GM23338 (cell line): ENCODE measurements at regions not wholly inside any gene's neighbourhood (a gene's known extent, or its start where the extent isn't known, plus 50 kb on each side); places are given as distances from the start of the nearest gene placed in this dataset.

ENCODE experiments used
- ATAC-seq: fragments of 200-7000 bp; cut with Tn5 transposase; 3 replicates; pipeline ENCODE4 v1.9.1; 2020
- DNase-seq: peaks from one replicate; pipeline ENCODE4 v3.0.0-alpha.2; 2015; ENCODE audit warnings: low spot score
- H2AFZ ChIP-seq: fragments of 200-600 bp; sonication (generic); 2 replicates; pipeline ENCODE4 v1.8.0; 2016; ENCODE audit warnings: antibody characterized with exemption, mild to moderate bottlenecking, moderate library complexity
- H3F3A ChIP-seq: fragments of 200-600 bp; sonication (generic); replicated peaks from 2 replicates; pipeline ENCODE4 v1.8.0; 2017; ENCODE audit warnings: antibody characterized with exemption, mixed run types, low read depth
- H3K27ac ChIP-seq: fragments of 200-600 bp; sonication (generic); 2 replicates; pipeline ENCODE4 v1.6.1; 2016; ENCODE audit warnings: low read depth
- H3K27me3 ChIP-seq: fragments of 200-600 bp; sonication (generic); 2 replicates; pipeline ENCODE4 v1.8.0; 2016; ENCODE audit warnings: mild to moderate bottlenecking, mixed run types, moderate library complexity; ENCODE audit not compliant: insufficient read depth
- H3K36me3 ChIP-seq: fragments of 200-600 bp; sonication (generic); 2 replicates; pipeline ENCODE4 v1.8.0; 2016; ENCODE audit warnings: mild to moderate bottlenecking; ENCODE audit not compliant: insufficient read depth
- H3K4me1 ChIP-seq: fragments of 200-600 bp; sonication (generic); 2 replicates; pipeline ENCODE4 v1.8.0; 2016; ENCODE audit warnings: mild to moderate bottlenecking, moderate library complexity; ENCODE audit not compliant: insufficient read depth
- H3K4me2 ChIP-seq: fragments of 200-600 bp; sonication (generic); 2 replicates; pipeline ENCODE4 v1.7.1; 2017; ENCODE audit warnings: mixed run types
- H3K4me3 ChIP-seq: fragments of 200-600 bp; sonication (generic); 2 replicates; pipeline ENCODE4 v1.6.1; 2016; ENCODE audit warnings: mixed run types
- H3K79me2 ChIP-seq: fragments of 200-600 bp; sonication (generic); replicated peaks from 2 replicates; pipeline ENCODE4 v1.8.0; 2017; ENCODE audit warnings: mild to moderate bottlenecking; ENCODE audit not compliant: insufficient read depth
- H3K9me2 ChIP-seq: fragments of 200-600 bp; sonication (generic); 2 replicates; pipeline ENCODE4 v1.8.0; 2017; ENCODE audit not compliant: insufficient read depth
- H4K20me1 ChIP-seq: fragments of 200-600 bp; sonication (generic); replicated peaks from 2 replicates; pipeline ENCODE4 v1.8.0; 2017; ENCODE audit warnings: mild to moderate bottlenecking; ENCODE audit not compliant: insufficient read depth
- H3K27ac Mint-ChIP-seq: 2 replicates; pipeline ENCODE4 v1.8.0; 2020; ENCODE audit warnings: inconsistent platforms, mild to moderate bottlenecking, moderate library complexity, mixed read lengths
- H3K27me3 Mint-ChIP-seq: 3 replicates; pipeline ENCODE4 v1.8.0; 2022; ENCODE audit warnings: low read depth, mild to moderate bottlenecking, moderate library complexity, mixed read lengths, inconsistent platforms; ENCODE audit not compliant: insufficient read depth, poor library complexity
- H3K36me3 Mint-ChIP-seq: 3 replicates; pipeline ENCODE4 v1.8.0; 2021; ENCODE audit warnings: low read depth, mild to moderate bottlenecking, inconsistent platforms, moderate library complexity, mixed read lengths
- H3K4me1 Mint-ChIP-seq: 3 replicates; pipeline ENCODE4 v1.8.0; 2020; ENCODE audit warnings: mild to moderate bottlenecking, inconsistent platforms, mixed read lengths
- H3K4me3 Mint-ChIP-seq: 3 replicates; pipeline ENCODE4 v1.8.0; 2021; ENCODE audit warnings: moderate library complexity, mild to moderate bottlenecking, inconsistent platforms, mixed read lengths
- H3K9me3 Mint-ChIP-seq: 3 replicates; pipeline ENCODE4 v1.8.0; 2020; ENCODE audit warnings: moderate library complexity, mild to moderate bottlenecking, inconsistent platforms, mixed read lengths
- CREB1 ChIP-seq: fragments of 250-450 bp; sonication (Bioruptor Pico); IDR thresholded peaks from 2 replicates; pipeline ENCODE4 v1.5.0; 2020; ENCODE audit warnings: low read depth, mild to moderate bottlenecking, moderate library complexity
- ETS1 ChIP-seq: IDR thresholded peaks from 2 replicates; pipeline ENCODE4 v1.6.1; 2016; ENCODE audit warnings: antibody characterized with exemption
- EZH2 ChIP-seq: fragments of 200-600 bp; sonication (generic); IDR thresholded peaks from one replicate; pipeline ENCODE4 v1.8.0; 2017; ENCODE audit warnings: antibody characterized with exemption, mild to moderate bottlenecking, low read depth; ENCODE audit not compliant: unreplicated experiment
- EZH2phosphoT487 ChIP-seq: fragments of 200-600 bp; sonication (generic); IDR thresholded peaks from one replicate; pipeline ENCODE4 v1.8.1; 2018; ENCODE audit warnings: antibody characterized with exemption; ENCODE audit not compliant: unreplicated experiment
- JUNB ChIP-seq: IDR thresholded peaks from one replicate; pipeline ENCODE4 v1.6.1; 2016; ENCODE audit warnings: antibody characterized with exemption; ENCODE audit not compliant: unreplicated experiment
- NANOG ChIP-seq: IDR thresholded peaks from 2 replicates; pipeline ENCODE4 v1.6.1; 2016; ENCODE audit warnings: antibody characterized with exemption, borderline replicate concordance
- POLR2AphosphoS5 ChIP-seq: IDR thresholded peaks from 2 replicates; pipeline ENCODE4 v1.6.1; 2016; ENCODE audit warnings: antibody characterized with exemption, low read depth
- REST ChIP-seq: IDR thresholded peaks from one replicate; pipeline ENCODE4 v1.6.1; 2018; ENCODE audit warnings: antibody characterized with exemption; ENCODE audit not compliant: unreplicated experiment
- STAT1 ChIP-seq: IDR thresholded peaks from one replicate; pipeline ENCODE4 v1.6.1; 2016; ENCODE audit warnings: antibody characterized with exemption; ENCODE audit not compliant: unreplicated experiment
- ZNF114 ChIP-seq: fragments of 250-450 bp; sonication (Bioruptor Pico); IDR thresholded peaks from 2 replicates; pipeline ENCODE4 v1.5.0; 2020; ENCODE audit warnings: mild to moderate bottlenecking, moderate library complexity
- ZNF331 ChIP-seq: fragments of 250-450 bp; sonication (Bioruptor Pico); IDR thresholded peaks from 2 replicates; pipeline ENCODE4 v1.5.0; 2020; ENCODE audit warnings: low read depth, mild to moderate bottlenecking, moderate library complexity
- TF ChIP-seq, protein P1 (sequence below): fragments of 250-450 bp; sonication (Bioruptor Pico); IDR thresholded peaks from 2 replicates; pipeline ENCODE4 v1.5.0; 2020; ENCODE audit warnings: mild to moderate bottlenecking, moderate library complexity
- TF ChIP-seq, protein P2 (sequence below), 2 experiments: fragments of 200-600 bp in 1 of 2; sonication (generic) in 1 of 2; conservative IDR thresholded peaks; 2 replicates each; pipeline versions ENCODE4 v1.5.1 to v1.6.1; 2016 to 2017; ENCODE audit warnings: antibody characterized with exemption in 2 of 2, low read depth in 2 of 2, mild to moderate bottlenecking in 2 of 2, moderate library complexity in 1 of 2

DNA sequence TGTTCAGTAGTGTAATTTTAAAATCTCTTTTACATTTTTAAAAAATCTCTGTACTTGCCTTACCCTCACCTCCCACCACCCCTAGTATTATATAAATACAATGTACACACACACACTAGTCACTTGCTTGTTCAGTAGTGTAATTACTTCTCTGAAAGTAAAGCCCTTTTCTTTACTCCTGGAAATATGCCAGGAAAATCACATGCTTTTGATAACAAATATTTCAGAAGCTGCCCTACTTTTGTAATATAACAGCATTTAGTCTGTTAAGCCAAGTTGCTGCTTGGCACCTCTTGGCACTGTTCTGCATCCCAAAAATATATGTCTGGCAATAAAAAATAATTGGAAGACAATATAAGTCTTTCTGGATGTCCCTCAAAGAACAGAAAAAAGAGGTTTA is 172.8 kb upstream of the APOOL start:
- H3K4me1 ChIP-seq, result no peaks in the 10 kb centered on the region
- no peak overlapping the region for H3K27ac Mint-ChIP-seq
- no peaks in the 10 kb centered on the region for H3K4me1 Mint-ChIP-seq
- H3K4me3 ChIP-seq, result no peak overlapping the region
- H3K9me2 ChIP-seq, result no peaks in the 10 kb centered on the region
- TF ChIP-seq POLR2AphosphoS5, result no peak
- TF ChIP-seq STAT1, result no peak
- TF ChIP-seq ZNF114, result no peak
- TF ChIP-seq ZNF331 (CRISPR knock-in tag), result no peak
- no peak for TF ChIP-seq CREB1 (CRISPR knock-in tag)
- TF ChIP-seq REST, result no peak
- TF ChIP-seq NANOG, result no peak
- TF ChIP-seq EZH2phosphoT487, result no peak
- no peak for TF ChIP-seq EZH2
- TF ChIP-seq JUNB, result no peak
- TF ChIP-seq, protein P1, sequence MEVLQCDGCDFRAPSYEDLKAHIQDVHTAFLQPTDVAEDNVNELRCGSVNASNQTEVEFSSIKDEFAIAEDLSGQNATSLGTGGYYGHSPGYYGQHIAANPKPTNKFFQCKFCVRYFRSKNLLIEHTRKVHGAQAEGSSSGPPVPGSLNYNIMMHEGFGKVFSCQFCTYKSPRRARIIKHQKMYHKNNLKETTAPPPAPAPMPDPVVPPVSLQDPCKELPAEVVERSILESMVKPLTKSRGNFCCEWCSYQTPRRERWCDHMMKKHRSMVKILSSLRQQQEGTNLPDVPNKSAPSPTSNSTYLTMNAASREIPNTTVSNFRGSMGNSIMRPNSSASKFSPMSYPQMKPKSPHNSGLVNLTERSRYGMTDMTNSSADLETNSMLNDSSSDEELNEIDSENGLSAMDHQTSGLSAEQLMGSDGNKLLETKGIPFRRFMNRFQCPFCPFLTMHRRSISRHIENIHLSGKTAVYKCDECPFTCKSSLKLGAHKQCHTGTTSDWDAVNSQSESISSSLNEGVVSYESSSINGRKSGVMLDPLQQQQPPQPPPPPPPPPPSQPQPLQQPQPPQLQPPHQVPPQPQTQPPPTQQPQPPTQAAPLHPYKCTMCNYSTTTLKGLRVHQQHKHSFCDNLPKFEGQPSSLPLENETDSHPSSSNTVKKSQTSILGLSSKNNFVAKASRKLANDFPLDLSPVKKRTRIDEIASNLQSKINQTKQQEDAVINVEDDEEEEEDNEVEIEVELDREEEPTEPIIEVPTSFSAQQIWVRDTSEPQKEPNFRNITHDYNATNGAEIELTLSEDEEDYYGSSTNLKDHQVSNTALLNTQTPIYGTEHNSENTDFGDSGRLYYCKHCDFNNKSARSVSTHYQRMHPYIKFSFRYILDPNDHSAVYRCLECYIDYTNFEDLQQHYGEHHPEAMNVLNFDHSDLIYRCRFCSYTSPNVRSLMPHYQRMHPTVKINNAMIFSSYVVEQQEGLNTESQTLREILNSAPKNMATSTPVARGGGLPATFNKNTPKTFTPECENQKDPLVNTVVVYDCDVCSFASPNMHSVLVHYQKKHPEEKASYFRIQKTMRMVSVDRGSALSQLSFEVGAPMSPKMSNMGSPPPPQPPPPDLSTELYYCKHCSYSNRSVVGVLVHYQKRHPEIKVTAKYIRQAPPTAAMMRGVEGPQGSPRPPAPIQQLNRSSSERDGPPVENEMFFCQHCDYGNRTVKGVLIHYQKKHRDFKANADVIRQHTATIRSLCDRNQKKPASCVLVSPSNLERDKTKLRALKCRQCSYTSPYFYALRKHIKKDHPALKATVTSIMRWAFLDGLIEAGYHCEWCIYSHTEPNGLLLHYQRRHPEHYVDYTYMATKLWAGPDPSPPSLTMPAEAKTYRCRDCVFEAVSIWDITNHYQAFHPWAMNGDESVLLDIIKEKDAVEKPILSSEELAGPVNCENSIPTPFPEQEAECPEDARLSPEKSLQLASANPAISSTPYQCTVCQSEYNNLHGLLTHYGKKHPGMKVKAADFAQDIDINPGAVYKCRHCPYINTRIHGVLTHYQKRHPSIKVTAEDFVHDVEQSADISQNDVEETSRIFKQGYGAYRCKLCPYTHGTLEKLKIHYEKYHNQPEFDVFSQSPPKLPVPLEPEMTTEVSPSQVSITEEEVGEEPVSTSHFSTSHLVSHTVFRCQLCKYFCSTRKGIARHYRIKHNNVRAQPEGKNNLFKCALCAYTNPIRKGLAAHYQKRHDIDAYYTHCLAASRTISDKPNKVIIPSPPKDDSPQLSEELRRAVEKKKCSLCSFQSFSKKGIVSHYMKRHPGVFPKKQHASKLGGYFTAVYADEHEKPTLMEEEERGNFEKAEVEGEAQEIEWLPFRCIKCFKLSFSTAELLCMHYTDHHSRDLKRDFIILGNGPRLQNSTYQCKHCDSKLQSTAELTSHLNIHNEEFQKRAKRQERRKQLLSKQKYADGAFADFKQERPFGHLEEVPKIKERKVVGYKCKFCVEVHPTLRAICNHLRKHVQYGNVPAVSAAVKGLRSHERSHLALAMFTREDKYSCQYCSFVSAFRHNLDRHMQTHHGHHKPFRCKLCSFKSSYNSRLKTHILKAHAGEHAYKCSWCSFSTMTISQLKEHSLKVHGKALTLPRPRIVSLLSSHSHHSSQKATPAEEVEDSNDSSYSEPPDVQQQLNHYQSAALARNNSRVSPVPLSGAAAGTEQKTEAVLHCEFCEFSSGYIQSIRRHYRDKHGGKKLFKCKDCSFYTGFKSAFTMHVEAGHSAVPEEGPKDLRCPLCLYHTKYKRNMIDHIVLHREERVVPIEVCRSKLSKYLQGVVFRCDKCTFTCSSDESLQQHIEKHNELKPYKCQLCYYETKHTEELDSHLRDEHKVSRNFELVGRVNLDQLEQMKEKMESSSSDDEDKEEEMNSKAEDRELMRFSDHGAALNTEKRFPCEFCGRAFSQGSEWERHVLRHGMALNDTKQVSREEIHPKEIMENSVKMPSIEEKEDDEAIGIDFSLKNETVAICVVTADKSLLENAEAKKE (CRISPR knock-in tag), result no peak
- TF ChIP-seq, protein P2, sequence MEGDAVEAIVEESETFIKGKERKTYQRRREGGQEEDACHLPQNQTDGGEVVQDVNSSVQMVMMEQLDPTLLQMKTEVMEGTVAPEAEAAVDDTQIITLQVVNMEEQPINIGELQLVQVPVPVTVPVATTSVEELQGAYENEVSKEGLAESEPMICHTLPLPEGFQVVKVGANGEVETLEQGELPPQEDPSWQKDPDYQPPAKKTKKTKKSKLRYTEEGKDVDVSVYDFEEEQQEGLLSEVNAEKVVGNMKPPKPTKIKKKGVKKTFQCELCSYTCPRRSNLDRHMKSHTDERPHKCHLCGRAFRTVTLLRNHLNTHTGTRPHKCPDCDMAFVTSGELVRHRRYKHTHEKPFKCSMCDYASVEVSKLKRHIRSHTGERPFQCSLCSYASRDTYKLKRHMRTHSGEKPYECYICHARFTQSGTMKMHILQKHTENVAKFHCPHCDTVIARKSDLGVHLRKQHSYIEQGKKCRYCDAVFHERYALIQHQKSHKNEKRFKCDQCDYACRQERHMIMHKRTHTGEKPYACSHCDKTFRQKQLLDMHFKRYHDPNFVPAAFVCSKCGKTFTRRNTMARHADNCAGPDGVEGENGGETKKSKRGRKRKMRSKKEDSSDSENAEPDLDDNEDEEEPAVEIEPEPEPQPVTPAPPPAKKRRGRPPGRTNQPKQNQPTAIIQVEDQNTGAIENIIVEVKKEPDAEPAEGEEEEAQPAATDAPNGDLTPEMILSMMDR (conservative IDR thresholded peaks at IDR 0.05; ENCODE audit: low read depth in 2 of 2), result no peak
- TF ChIP-seq ETS1, result no peak
- H3K27ac ChIP-seq, result no peak overlapping the region
- H3K9me3 Mint-ChIP-seq, result no peaks in the 10 kb centered on the region; the same call in 2 of the 3 replicates
- H3K36me3 ChIP-seq, result no peaks in the 10 kb centered on the region
- no peak for ATAC-seq
- no peaks in the 10 kb centered on the region for H3K36me3 Mint-ChIP-seq
- no peak for DNase-seq
- H3K79me2 ChIP-seq, result no peaks in the 10 kb centered on the region
- H2AFZ ChIP-seq, result no peak overlapping the region
- H3K4me3 Mint-ChIP-seq, result no peak overlapping the region
- no peaks in the 10 kb centered on the region for H4K20me1 ChIP-seq
- no peaks in the 10 kb centered on the region for H3F3A ChIP-seq
- no peaks in the 10 kb centered on the region for H3K27me3 ChIP-seq
- H3K27me3 Mint-ChIP-seq, result no peaks in the 10 kb centered on the region
- H3K4me2 ChIP-seq, result no peak overlapping the region
